Ovary (tissue), 3 donors: ENCODE measurements at regions not wholly inside any gene's neighbourhood (a gene's known extent, or its start where the extent isn't known, plus 50 kb on each side); places are given as distances from the start of the nearest gene placed in this dataset.
"Not testable (repeated sequence)": the region's sequence is repeated elsewhere in the genome, so short reads cannot be mapped to it uniquely, and the experiment has no call there.

Experiments used
- EP300 ChIP-seq: sonication (generic); formaldehyde crosslinking; IDR thresholded peaks from one replicate; pipeline ENCODE4 v1.6.1; 2017; ENCODE audit warnings: antibody characterized with exemption
- POLR2A ChIP-seq: fragments of 450-650 bp; IDR thresholded peaks from one replicate; pipeline ENCODE4 v1.6.1; 2017; ENCODE audit warnings: antibody characterized with exemption, mild to moderate bottlenecking, moderate library complexity
- TF ChIP-seq, protein P1 (sequence below), 3 donors: fragments of 450-650 bp in 2 of 3; fragments of 200-600 bp in 1 of 3; IDR thresholded peaks; one replicate each; pipeline versions ENCODE4 v1.5.1 to v1.8.0; 2016 to 2022; ENCODE audit warnings: antibody characterized with exemption in 3 of 3, mild to moderate bottlenecking in 1 of 3
- donor health status: DM: no; HTN: no; CAD: no.

DNA sequence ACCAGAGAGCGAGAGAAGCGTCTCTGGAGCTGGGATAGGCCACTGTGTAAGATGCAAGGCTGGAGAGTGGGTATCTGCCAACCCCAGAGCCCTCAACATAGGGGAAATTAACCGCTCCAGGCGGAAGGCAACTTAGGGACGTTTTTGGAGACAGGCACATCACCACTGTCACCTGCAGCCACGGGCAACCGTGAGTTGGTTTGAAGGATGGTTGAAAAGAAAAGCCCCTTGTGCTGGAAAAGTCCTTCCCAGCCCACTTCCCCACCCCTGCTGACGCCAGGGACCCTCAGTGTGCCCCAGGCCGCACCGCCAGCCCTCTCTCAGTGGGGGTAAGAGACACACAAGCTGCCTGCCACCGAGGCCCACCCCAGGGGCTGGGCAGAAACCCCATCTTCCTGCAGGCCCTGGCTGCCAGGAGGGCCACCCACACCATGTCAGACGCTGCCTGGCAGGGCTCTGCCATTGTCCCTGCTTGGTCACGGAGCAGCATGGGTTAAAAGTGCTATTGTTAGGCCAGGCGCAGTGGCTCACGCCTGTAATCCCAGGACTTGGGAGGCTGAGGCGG, 139.4 kb downstream of the NPIPB11 start:
- TF ChIP-seq, protein P1, sequence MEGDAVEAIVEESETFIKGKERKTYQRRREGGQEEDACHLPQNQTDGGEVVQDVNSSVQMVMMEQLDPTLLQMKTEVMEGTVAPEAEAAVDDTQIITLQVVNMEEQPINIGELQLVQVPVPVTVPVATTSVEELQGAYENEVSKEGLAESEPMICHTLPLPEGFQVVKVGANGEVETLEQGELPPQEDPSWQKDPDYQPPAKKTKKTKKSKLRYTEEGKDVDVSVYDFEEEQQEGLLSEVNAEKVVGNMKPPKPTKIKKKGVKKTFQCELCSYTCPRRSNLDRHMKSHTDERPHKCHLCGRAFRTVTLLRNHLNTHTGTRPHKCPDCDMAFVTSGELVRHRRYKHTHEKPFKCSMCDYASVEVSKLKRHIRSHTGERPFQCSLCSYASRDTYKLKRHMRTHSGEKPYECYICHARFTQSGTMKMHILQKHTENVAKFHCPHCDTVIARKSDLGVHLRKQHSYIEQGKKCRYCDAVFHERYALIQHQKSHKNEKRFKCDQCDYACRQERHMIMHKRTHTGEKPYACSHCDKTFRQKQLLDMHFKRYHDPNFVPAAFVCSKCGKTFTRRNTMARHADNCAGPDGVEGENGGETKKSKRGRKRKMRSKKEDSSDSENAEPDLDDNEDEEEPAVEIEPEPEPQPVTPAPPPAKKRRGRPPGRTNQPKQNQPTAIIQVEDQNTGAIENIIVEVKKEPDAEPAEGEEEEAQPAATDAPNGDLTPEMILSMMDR (IDR thresholded peaks at IDR 0.05) = not testable (repeated sequence)
- not testable (repeated sequence) for TF ChIP-seq POLR2A, EP300
